Upper lobe of right lung (tissue), 1 donor: ENCODE measurements at regions not wholly inside any gene's neighbourhood (a gene's known extent, or its start where the extent isn't known, plus 50 kb on each side); places are given as distances from the start of the nearest gene placed in this dataset.

ENCODE experiments used
- ATAC-seq: fragments of 200-7000 bp; cut with Tn5 transposase; one replicate; pipeline ENCODE4 v1.9.1; 2020; ENCODE audit warnings: mild to moderate bottlenecking, moderate library complexity
- DNase-seq: peaks from one replicate; pipeline ENCODE4 v3.0.0-alpha.2; 2020
- H3K27ac ChIP-seq: fragments of 200-600 bp; one replicate; pipeline ENCODE4 v1.8.0; 2022
- H3K27me3 ChIP-seq: fragments of 200-600 bp; one replicate; pipeline ENCODE4 v1.8.0; 2022; ENCODE audit warnings: mild to moderate bottlenecking
- H3K36me3 ChIP-seq: fragments of 200-600 bp; one replicate; pipeline ENCODE4 v1.8.0; 2022
- H3K4me1 ChIP-seq: fragments of 200-600 bp; one replicate; pipeline ENCODE4 v1.8.0; 2022
- H3K4me3 ChIP-seq: fragments of 200-600 bp; one replicate; pipeline ENCODE4 v1.8.0; 2022; ENCODE audit warnings: mild to moderate bottlenecking
- H3K9me3 ChIP-seq: fragments of 200-600 bp; one replicate; pipeline ENCODE4 v1.8.0; 2022
- intact Hi-C: fragments of 100-400 bp; cut with DNase I; formaldehyde crosslinking; loops from one replicate; pipeline ENCODE4 v1.11.0; 2022
- TF ChIP-seq, protein P1 (sequence below): fragments of 200-600 bp; IDR thresholded peaks from one replicate; pipeline ENCODE4 v1.8.0; 2022; ENCODE audit warnings: antibody characterized with exemption
- donor health status: DM: no; HTN: yes; CAD: no; lungs with severe emphysema.

DNA sequence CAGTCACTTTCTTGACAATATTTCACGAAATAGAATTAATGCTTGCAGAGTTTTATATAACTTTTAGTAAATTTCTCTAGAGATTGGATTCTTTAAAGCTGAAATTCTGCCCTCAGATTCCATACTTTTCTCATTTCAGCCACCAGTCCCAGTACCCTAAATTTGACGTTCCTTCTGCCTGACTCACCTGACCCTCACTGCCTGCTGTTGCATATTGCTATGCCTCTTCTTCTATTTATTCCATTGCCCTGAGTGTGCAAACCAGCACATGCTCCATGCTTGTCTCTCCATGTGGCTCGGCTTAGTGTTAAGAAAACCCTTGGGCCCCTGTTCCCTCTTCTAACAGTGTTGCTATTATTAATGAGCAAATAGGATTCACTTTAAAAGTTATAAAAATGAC lies 533.3 kb downstream of the LRFN5 start:
- H3K27ac ChIP-seq, result no peak overlapping the region
- no peaks in the 10 kb centered on the region for H3K36me3 ChIP-seq
- intact Hi-C loops, result no loop called here
- DNase-seq, result no peak
- no peak for ATAC-seq
- no peak overlapping the region for H3K4me3 ChIP-seq
- no peaks in the 10 kb centered on the region for H3K9me3 ChIP-seq
- H3K4me1 ChIP-seq, result no peaks in the 10 kb centered on the region
- TF ChIP-seq, protein P1, sequence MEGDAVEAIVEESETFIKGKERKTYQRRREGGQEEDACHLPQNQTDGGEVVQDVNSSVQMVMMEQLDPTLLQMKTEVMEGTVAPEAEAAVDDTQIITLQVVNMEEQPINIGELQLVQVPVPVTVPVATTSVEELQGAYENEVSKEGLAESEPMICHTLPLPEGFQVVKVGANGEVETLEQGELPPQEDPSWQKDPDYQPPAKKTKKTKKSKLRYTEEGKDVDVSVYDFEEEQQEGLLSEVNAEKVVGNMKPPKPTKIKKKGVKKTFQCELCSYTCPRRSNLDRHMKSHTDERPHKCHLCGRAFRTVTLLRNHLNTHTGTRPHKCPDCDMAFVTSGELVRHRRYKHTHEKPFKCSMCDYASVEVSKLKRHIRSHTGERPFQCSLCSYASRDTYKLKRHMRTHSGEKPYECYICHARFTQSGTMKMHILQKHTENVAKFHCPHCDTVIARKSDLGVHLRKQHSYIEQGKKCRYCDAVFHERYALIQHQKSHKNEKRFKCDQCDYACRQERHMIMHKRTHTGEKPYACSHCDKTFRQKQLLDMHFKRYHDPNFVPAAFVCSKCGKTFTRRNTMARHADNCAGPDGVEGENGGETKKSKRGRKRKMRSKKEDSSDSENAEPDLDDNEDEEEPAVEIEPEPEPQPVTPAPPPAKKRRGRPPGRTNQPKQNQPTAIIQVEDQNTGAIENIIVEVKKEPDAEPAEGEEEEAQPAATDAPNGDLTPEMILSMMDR, result no peak
- no peaks in the 10 kb centered on the region for H3K27me3 ChIP-seq

DNA sequence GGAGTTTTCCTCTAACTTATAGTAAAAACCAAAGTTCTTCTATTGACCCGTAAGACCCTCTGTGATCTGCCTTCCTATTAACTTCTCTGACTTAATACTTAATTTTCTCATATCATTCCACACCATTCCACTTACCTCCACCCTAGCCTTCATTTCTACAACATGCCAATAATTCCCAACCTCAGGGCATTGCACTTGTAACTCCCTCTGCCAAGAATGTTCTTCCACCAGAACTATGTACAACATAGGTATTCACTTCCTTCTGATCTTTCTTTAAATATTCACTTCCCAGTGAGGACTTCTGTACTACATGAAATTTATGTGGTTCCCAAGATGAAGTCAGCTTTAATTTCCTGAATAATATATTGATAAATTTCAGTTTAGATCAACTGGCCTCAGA lies 531.7 kb downstream of the LRFN5 start:
- Histone ChIP-seq H3K36me3 (no peaks in the 10 kb centered on the region), H3K27me3 (no peaks in the 10 kb centered on the region), H3K4me1 (no peaks in the 10 kb centered on the region), H3K27ac (no peak overlapping the region), H3K4me3 (no peak overlapping the region), H3K9me3 (no peaks in the 10 kb centered on the region)
- intact Hi-C loops, result no loop called here
- TF ChIP-seq, protein P1, result no peak
- DNase-seq (no peak), ATAC-seq (no peak)

DNA sequence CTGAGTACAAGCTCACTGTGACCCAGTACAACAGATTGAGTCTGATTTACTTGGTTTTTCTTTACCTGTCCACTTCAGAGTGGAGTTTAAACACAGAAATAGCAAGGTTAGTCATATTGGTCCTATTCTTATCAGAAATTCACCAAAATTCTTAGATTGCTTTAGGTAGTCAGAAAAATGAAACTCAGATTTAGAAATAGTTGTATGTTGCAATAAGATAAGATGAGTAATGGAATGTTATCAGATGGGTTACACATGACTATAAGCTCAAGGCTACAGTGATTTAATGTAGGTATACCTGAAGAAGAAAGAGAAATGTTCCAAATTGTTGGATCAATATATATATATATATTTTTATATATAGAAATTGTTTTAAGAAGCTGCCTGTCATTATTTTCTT lies 524.1 kb downstream of the LRFN5 start:
- Histone ChIP-seq H3K36me3 (no peaks in the 10 kb centered on the region), H3K4me3 (no peak overlapping the region), H3K4me1 (no peaks in the 10 kb centered on the region), H3K9me3 (no peaks in the 10 kb centered on the region), H3K27me3 (no peaks in the 10 kb centered on the region), H3K27ac (no peak overlapping the region)
- intact Hi-C loops, result no loop called here
- no peak for ATAC-seq
- TF ChIP-seq, protein P1, result no peak
- no peak for DNase-seq

DNA sequence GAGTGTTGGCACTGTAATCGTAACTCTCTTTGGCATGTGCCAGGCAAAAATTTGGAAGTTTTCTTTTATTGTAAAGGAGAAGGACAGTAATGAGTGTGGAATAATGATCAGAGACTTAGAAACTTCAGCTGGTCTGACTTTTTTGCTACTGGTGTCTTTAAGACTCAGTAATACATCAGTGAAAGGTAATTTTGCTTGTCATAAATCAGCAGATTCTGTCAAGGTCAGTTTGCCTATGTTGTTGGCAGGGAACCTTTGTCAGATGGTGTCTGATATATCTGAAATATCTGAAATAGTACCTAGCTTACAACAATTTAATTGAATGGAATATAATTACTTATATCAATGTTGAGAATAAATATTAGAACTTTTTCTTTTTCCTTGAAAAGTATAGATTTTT lies 516.9 kb downstream of the LRFN5 start:
- DNase-seq, result no peak
- Histone ChIP-seq H3K27me3 (no peaks in the 10 kb centered on the region), H3K4me3 (no peak overlapping the region), H3K9me3 (no peaks in the 10 kb centered on the region), H3K4me1 (no peaks in the 10 kb centered on the region), H3K36me3 (no peaks in the 10 kb centered on the region), H3K27ac (no peak overlapping the region)
- intact Hi-C loops, result no loop called here
- TF ChIP-seq, protein P1, result no peak
- ATAC-seq, result no peak

DNA sequence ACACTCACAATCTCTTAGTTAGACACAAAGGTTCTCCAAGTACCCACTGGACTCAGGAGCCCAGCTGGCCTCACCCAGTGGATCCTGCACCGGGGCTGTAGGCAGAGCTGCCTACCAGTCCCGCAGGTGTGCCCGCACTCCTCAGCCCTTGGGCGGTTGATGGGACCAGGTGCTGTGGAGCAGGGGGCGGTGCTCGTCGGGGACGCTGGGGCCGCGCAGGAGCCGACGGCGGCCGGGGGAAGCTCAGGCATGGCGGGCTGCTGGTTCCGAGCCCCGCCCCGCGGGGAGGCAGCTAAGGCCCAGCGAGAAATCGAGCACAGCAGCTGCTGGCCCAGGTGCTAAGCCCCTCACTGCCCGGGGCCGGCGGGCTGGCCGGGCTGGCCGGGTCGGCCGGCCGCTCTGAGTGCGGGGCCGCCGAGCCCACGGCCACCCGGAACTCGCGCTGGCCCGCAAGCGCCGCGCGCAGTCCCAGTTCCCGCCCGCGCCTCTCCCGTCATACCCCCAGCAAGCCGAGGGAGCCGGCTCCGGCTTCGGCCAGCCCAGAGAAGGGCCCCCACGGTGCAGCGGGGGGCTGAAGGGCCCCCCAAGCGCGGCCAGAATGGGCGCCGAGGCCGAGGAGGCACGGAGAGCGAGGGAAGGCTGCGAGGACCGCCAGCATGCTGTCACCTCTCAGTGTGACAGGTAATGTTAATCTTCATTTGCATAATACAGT lies 506.8 kb downstream of the LRFN5 start:
- no peak overlapping the region for H3K27ac ChIP-seq
- no peak overlapping the region for H3K4me3 ChIP-seq
- ATAC-seq (no peak), DNase-seq (peak; percentile 58)
- no peaks in the 10 kb centered on the region for H3K36me3 ChIP-seq
- H3K4me1 ChIP-seq, result no peaks in the 10 kb centered on the region
- no peaks in the 10 kb centered on the region for H3K9me3 ChIP-seq
- TF ChIP-seq, protein P1, result no peak
- H3K27me3 ChIP-seq, result no peaks in the 10 kb centered on the region
- intact Hi-C loops, result no loop called here

DNA sequence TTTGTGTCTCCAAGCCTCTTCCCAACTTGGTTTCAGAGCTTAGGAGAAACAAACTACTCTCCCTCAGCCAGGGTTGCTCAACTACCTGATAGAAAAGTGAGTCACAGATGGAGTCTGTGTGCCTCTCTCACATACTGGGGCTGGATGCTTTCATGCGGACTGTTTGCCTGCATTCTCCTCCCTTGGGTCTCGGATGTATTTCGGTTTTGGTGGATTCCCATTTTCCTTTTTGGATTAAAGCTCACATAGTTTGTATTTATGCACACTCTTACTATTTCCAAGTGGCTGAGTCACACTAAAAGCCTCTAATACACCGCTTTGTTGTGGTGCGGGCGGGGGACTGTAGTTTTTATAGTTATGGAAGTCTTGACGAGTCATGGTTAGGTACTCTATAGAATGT lies 505.4 kb downstream of the LRFN5 start:
- Histone ChIP-seq H3K27ac (no peak overlapping the region), H3K9me3 (no peaks in the 10 kb centered on the region), H3K36me3 (no peaks in the 10 kb centered on the region), H3K4me1 (no peaks in the 10 kb centered on the region), H3K27me3 (no peaks in the 10 kb centered on the region), H3K4me3 (no peak overlapping the region)
- DNase-seq, result no peak
- TF ChIP-seq, protein P1, result no peak
- no peak for ATAC-seq
- intact Hi-C loops, result no loop called here
